HEK293T (cell line): ENCODE measurements at regions not wholly inside any gene's neighbourhood (a gene's known extent, or its start where the extent isn't known, plus 50 kb on each side); places are given as distances from the start of the nearest gene placed in this dataset.

Experiments used
- CTCF ChIA-PET: fragments of 350-600 bp; formaldehyde crosslinking; extraction: SDS; loops from one replicate; lab custom pipeline; 2021; ENCODE audit warnings: antibody characterized with exemption, inconsistent platforms; lab: Yijun Ruan, JAX
- POLR2A ChIA-PET: fragments of 350-600 bp; formaldehyde crosslinking; extraction: SDS; loops from one replicate; lab custom pipeline; 2020; ENCODE audit warnings: antibody characterized with exemption, inconsistent platforms; lab: Yijun Ruan, JAX
- DNase-seq: peaks from one replicate; pipeline ENCODE4 v3.0.0; 2012; ENCODE audit warnings: mixed read lengths; ENCODE audit errors: extremely low spot score
- ARNT ChIP-seq: fragments of 450-650 bp; IDR thresholded peaks from 2 replicates; pipeline ENCODE4 v1.6.1; 2017; ENCODE audit warnings: mild to moderate bottlenecking
- BHLHE40 ChIP-seq: fragments of 450-650 bp; IDR thresholded peaks from 2 replicates; pipeline ENCODE4 v1.6.1; 2016; ENCODE audit warnings: mild to moderate bottlenecking, moderate library complexity, borderline replicate concordance
- CTBP1 ChIP-seq: fragments of 450-650 bp; IDR thresholded peaks from 2 replicates; pipeline ENCODE4 v1.6.1; 2016; ENCODE audit warnings: borderline replicate concordance
- ELF4 ChIP-seq: fragments of 450-650 bp; IDR thresholded peaks from 2 replicates; pipeline ENCODE4 v1.6.1; 2017; ENCODE audit warnings: antibody characterized with exemption
- FOXA1 ChIP-seq: fragments of 450-650 bp; IDR thresholded peaks from 2 replicates; pipeline ENCODE4 v1.6.1; 2016; ENCODE audit warnings: mild to moderate bottlenecking
- FOXK2 ChIP-seq: fragments of 450-650 bp; IDR thresholded peaks from 2 replicates; pipeline ENCODE4 v1.6.1; 2016; ENCODE audit warnings: mild to moderate bottlenecking
- FOXM1 ChIP-seq: fragments of 450-650 bp; IDR thresholded peaks from 2 replicates; pipeline ENCODE4 v1.6.1; 2017; ENCODE audit warnings: mild to moderate bottlenecking, borderline replicate concordance
- HDGF ChIP-seq: fragments of 450-650 bp; IDR thresholded peaks from 2 replicates; pipeline ENCODE4 v1.6.1; 2017; ENCODE audit warnings: antibody characterized with exemption, borderline replicate concordance
- L3MBTL2 ChIP-seq: fragments of 450-650 bp; conservative IDR thresholded peaks from 2 replicates; pipeline ENCODE4 v1.6.1; 2016; ENCODE audit warnings: mild to moderate bottlenecking
- LEF1 ChIP-seq: fragments of 450-650 bp; IDR thresholded peaks from 2 replicates; pipeline ENCODE4 v1.6.1; 2017; ENCODE audit warnings: mild to moderate bottlenecking, borderline replicate concordance
- NFRKB ChIP-seq: fragments of 450-650 bp; IDR thresholded peaks from 2 replicates; pipeline ENCODE4 v1.6.1; 2016; ENCODE audit warnings: mild to moderate bottlenecking, moderate library complexity
- SP1 ChIP-seq: fragments of 450-650 bp; IDR thresholded peaks from 2 replicates; pipeline ENCODE4 v1.6.1; 2017
- SUZ12 ChIP-seq: fragments of 450-650 bp; IDR thresholded peaks from 2 replicates; pipeline ENCODE4 v1.6.1; 2016; ENCODE audit warnings: mild to moderate bottlenecking
- TARDBP ChIP-seq: fragments of 450-650 bp; IDR thresholded peaks from 2 replicates; pipeline ENCODE4 v1.6.1; 2016
- ZNF384 ChIP-seq: fragments of 450-650 bp; IDR thresholded peaks from 2 replicates; pipeline ENCODE4 v1.6.1; 2016
- TF ChIP-seq, protein P1 (sequence below): fragments of 450-650 bp; IDR thresholded peaks from 2 replicates; pipeline ENCODE4 v1.6.1; 2016

DNA sequence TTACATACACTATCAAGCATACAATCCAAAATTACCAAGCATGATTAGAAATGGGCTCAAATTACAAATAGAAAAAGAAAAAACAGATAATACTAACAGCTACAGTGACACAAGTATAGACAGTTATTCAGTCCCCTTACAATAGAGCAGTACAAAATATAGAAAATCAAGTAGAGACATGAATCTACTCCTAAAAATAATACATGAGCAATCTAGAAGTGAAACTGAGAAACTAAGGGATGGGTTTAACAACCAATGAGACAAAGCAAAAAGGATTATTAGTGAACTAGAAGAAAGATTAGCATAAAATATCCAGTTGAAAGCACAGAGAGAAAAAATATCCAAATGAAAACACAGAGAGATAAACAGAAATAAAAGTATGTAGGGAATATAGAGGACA lies 426.7 kb downstream of the TBC1D4 start:
- ChIA-PET POLR2A (no interaction called here), CTCF (no interaction called here)
- DNase-seq, result no peak
- TF ChIP-seq HDGF (no peak), TARDBP (peak; percentile 45; the same call in 1 of the 2 replicates)

DNA sequence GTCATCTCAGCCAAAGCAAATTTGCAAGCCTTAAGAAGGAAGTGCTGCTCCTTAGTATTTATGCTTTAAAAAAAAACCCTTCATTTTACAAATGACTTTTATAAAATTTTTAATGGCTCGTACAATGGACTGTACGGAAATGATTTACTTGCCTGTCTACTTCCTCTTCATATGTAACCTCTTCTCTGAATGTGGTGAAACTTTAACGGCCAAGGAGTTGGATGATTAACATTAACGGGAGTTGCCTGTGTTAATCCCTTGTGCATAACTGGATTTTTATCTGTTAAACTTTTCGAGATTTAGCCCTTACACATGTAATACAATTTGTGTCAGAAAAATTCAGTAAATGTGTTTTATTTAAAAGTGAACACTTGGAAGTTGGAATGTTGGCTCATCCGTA lies 429.4 kb downstream of the TBC1D4 start:
- TF ChIP-seq L3MBTL2 (no peak), HDGF (no peak), TARDBP (no peak), LEF1 (no peak), FOXM1 (no peak), ZNF384 (no peak), CTBP1 (no peak), FOXK2 (no peak), SP1 (no peak), FOXA1 (no peak), NFRKB (no peak), SUZ12 (no peak), ELF4 (no peak), ARNT (no peak), BHLHE40 (no peak)
- TF ChIP-seq, protein P1, sequence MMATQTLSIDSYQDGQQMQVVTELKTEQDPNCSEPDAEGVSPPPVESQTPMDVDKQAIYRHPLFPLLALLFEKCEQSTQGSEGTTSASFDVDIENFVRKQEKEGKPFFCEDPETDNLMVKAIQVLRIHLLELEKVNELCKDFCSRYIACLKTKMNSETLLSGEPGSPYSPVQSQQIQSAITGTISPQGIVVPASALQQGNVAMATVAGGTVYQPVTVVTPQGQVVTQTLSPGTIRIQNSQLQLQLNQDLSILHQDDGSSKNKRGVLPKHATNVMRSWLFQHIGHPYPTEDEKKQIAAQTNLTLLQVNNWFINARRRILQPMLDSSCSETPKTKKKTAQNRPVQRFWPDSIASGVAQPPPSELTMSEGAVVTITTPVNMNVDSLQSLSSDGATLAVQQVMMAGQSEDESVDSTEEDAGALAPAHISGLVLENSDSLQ, result no peak
- ChIA-PET CTCF (no interaction called here), POLR2A (no interaction called here)
- DNase-seq, result no peak

DNA sequence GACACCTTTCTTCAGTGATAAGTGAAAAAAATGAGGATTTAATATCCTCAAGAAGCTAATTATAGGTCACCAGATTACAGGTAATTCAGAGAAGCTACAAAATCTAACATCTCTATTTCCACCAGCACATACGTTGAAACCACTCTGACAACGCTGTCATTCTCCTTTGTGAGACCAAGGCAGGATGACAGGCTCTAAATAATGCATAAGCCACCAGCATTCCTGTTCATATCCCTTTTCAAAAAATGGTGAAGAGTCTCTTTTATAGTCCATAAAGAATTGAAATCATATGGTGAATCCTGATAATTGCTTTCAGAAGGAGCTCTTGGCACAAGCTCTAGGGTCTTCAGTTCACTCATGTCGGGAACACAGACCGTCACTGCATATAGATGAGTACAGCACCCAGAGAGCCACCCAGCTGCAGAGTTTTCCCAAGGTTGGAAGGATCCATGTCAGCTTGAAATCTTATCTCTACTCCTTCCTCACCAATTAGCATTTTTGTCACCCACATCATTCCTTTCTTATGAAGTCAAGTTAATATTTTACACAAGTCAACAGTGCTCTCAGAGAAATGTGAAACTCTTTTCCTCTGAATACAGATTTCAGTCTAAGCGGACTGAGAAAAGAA lies 431.4 kb downstream of the TBC1D4 start:
- CTCF ChIA-PET, result interaction anchor here (0.6 kb wide), 1 partner anchor 11 kb away, joined by 3 read pairs; no protein-coding TSS in a partner anchor
- POLR2A ChIA-PET, result interaction anchor here (0.7 kb wide), 1 partner anchor 453 kb away, joined by 3 read pairs; no protein-coding TSS in a partner anchor
- TF ChIP-seq SUZ12 (no peak), CTBP1 (no peak), HDGF (no peak), L3MBTL2 (no peak), ZNF384 (no peak), NFRKB (no peak), BHLHE40 (no peak), SP1 (no peak), LEF1 (no peak), ELF4 (no peak), FOXA1 (no peak), FOXM1 (no peak), FOXK2 (no peak), TARDBP (no peak), ARNT (no peak)
- TF ChIP-seq, protein P1, result no peak
- no peak for DNase-seq

DNA sequence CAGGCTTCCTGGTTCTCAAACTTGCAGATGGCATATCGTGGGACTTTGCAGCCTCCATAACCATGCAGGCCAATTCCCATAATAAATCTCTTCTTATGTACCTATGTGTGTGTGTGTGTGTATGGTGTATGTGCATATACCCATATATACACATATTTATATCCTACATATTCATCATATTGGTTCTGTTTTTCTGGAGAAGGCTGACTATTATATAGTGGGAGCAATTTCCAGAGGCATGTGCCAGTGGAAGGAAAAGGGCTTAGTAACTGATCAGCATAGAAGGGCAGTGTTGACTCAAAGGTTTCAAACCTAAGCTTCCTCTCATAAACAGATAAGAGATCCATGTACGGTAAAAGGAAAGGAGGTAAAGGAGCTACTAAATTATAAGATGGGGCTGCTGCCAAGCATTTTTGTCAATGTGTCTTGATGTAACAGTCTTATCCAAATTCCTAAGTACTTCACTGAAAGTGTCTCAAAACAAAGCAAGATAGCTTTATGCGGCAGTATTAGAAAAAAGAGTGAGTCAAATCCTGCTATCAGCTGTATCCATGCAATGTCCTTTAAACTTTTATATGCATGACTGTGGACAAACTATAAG lies 432.1 kb downstream of the TBC1D4 start:
- TF ChIP-seq ELF4 (no peak), FOXK2 (no peak), L3MBTL2 (no peak), BHLHE40 (no peak), CTBP1 (no peak), HDGF (no peak), TARDBP (no peak), ZNF384 (no peak), SUZ12 (no peak), FOXA1 (no peak), FOXM1 (no peak), LEF1 (no peak), SP1 (no peak), ARNT (no peak), NFRKB (no peak)
- TF ChIP-seq, protein P1, result no peak
- ChIA-PET POLR2A (interaction anchor here (0.7 kb wide), 1 partner anchor 452 kb away, joined by 3 read pairs; no protein-coding TSS in a partner anchor), CTCF (interaction anchor here (0.6 kb wide), 1 partner anchor 11 kb away, joined by 3 read pairs; no protein-coding TSS in a partner anchor)
- DNase-seq, result no peak

DNA sequence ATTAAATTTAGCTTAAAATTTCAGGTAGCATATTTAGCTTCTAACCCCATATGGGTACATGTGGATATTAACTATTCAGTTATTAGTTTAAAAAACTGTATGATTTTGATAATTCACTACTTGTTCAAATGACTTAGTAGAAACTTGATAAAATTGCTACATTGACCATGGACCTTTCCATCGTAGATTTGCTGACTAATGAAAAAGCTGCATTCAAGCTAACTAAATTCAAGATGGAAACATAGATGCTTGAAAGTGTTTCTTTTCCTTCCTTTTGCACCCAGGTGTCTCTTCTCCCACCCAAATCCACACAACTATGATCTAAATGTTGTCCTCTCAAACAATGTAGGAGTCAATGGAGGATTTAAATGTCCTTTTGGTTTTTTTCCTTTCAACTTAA lies 439.2 kb downstream of the TBC1D4 start:
- TF ChIP-seq TARDBP (no peak), FOXK2 (no peak), LEF1 (no peak), ARNT (no peak), FOXM1 (no peak), FOXA1 (no peak), BHLHE40 (no peak), L3MBTL2 (no peak), HDGF (no peak), SUZ12 (no peak), ELF4 (no peak), ZNF384 (no peak), CTBP1 (no peak), SP1 (no peak), NFRKB (no peak)
- TF ChIP-seq, protein P1, result no peak
- POLR2A ChIA-PET, result no interaction called here
- no peak for DNase-seq
- CTCF ChIA-PET, result no interaction called here
